ENCODE measurements at regions not wholly inside any gene's neighbourhood (a gene's known extent, or its start where the extent isn't known, plus 50 kb on each side); places are given as distances from the start of the nearest gene placed in this dataset.

DNA sequence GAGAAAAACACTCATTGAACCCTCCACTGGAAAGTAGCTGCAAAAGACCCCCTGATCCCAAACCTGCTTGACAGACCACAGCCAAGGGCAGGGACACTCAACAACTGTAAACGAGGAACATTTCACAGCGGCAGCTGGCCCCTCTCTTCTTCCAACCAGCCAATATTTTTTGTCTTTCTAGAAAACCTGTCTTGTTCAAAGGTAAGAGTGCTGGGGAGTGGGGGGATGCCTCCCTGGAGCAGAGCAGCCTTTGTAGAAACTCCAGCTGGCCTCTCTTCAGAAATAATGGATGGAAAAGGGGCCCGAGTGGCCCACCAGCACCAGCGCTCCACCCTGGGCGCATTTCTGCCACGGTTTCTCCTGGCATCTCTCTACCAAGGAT is 384.0 kb downstream of the RRAGC start:
- DNase-seq (ENCODE audit: low read depth in 2 of 3, low spot score in 1 of 3): no peak

DNA sequence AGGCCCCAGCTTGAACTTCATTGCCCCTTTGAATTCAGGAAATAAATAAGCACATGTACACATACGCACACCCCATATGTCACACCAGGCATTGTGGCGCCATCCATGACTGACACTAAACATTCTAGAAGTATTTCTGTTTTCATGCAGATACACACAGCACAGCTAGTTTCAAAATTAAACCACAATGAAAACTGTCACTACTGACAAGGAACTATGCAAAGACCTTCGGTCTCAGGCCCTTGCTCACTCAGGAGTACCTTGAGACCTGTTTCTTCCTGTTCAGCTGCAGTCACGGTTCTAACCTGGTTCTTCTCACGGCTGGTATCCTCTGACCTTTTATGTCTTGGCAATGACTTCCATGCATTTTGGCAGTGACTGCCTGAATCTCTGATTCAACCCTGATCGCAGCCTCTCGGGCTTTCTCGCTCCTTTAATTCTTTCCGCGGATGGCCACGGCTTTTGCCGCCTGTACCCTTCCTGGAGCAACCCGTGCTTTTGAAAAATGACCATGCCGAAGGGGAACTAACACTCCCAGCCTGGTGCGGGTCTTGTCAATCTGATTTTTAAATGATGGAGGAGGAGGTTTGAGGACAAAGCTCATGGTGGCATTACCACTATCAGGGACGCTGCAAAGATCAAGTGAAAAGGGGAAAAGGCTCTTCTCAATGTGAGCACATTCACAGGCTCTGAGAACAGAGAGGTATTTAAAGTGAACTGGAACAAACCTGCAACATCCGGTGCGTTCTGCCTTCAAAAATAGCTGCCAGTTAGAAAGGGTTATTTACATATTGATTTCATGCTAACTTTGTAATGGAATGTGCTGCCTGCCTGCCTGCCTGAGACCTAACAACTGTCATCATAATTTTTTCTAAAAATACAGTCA is 384.6 kb downstream of the RRAGC start:
- DNase-seq (ENCODE audit: low read depth in 2 of 3, low spot score in 1 of 3): no peak

DNA sequence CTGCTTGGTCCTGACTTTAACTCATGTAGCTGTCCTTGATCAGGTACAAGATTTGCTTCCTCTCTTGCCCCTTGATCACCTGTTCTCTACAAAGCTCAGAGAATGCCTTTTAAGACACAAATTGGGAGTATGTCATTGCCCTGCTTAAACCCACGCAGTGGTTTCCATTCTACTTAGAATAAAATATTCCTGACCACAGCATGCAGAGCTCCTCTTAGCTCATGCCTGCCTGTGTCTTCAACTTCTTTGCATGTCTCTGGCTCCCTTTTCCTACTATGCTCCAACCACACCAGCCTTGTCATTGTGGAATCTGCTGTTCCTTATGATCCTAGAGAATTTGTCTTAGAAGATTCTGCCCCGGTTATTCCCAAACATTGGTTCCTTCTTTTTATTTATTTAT is 393.1 kb downstream of the RRAGC start:
- DNase-seq (ENCODE audit: low read depth in 2 of 3, low spot score in 1 of 3): no peak

DNA sequence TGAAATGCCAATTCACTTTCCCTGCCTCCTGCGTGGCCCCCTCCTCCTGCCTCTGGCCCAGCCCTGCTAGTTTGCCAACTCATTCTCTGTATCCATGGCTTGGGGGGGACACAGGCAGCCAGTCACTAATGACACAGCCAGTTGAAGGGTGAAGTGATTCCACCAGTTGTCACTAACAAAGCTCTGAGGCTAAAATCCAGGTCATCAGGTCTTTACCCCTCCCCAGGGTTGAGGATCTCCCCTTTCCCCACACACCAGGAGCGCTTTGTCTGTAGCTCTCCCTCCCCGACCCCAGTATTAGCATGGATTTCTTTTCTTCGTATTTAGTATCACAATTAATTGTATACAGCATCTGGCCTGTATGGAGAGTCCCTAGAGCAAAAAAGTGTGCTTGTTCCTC is 394.1 kb downstream of the RRAGC start:
- no peak for DNase-seq (ENCODE audit: low read depth in 2 of 3, low spot score in 1 of 3)

DNA sequence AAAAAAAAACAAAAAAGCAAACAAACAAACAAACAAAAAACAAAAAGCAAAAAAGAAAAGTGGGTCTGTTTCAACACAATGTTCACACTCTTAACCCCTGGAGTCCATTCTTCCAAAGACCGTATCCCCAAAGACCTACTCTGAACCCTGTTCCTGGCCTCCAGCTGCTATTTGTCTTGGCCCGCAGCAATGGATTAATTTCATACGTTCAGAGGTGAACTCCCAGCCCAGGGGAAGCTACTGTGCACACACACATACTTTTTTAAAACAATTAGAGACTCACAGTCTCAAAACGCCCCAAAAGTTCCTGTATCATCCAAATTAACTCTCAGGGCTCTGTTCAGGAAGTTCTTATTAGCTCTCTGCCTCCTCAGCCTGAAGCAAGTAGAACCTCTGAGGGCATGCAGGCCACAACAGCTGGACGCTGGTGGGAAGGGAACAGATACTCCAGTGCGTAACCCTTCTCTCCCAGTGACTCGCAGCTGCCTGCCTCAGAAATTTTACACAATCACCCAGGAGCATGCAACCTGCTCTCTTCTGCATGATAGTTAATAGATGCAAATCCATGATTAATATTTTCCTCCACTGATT is 395.4 kb downstream of the RRAGC start:
- DNase-seq (ENCODE audit: low read depth in 2 of 3, low spot score in 1 of 3): no peak

DNA sequence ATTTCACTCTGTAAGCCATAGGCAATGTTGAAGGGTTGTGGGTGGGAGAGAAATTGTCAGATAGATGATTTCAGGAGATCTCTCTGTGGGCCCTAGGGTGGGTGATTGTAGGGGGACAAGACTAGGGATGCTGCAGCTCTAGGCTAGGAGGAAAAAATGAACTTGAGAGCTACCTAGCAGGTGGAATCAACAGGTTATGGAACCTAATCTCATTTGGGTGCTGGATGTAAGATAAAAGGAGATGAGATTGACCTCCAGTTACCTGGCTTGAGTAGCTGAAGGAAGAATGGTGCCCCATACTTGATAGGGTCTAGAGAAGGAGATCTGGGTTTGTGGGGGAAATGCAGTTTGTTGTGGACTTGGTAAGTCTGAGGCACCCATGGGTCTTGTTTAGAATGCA is 396.5 kb downstream of the RRAGC start:
- no peak for DNase-seq (ENCODE audit: low read depth in 2 of 3, low spot score in 1 of 3)

DNA sequence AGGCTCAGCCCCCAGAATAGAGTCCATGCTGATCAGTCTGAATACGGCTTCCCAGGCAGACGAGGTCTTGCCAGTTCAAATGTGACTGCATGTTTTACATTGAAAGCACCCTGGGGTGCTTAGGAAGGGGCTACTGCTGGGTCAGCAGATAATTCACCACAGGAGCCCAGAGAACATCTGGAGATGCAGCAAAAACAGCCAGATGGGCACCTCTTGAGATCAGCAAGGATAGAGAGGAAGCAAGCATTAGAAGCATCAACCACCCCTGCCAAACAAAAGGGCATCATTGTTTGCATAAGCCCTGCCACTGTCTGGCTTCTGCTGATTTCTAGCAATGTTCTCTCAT is 403.1 kb downstream of the RRAGC start:
- DNase-seq (ENCODE audit: low read depth in 2 of 3, low spot score in 1 of 3): no peak

DNA sequence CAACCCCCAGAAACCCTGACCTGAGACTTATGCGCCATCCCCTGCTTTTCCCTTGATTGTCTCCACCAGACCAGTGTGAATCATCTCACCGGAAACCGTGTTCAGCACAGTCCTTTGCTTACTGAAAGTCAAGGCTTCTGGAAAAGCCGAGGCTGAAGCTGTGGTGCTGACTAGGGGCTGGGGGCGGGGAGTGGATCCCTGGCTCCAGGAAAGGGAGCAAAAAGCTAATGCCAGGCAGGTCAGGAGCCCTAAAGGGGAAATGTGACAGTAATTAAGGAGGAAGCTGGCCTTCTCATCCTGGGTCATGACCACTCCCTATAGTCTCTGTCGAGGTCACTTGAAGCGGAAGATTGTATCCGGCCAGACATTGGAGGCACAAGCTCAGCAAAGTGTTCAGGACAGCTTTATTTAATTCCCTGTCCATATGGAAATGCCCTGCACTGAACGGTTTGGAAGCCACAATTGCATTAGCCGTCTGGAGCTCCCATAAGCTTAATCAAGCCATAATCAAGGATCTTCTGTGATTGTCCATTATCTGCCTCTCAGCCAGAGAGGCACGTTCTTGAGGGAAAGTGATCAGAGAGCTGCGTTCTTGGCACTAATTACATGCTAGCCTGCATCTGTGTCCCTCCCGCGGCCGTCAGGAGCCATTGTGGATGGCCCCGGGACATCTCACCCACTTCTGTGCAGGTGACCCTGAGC is 403.6 kb downstream of the RRAGC start:
- DNase-seq (ENCODE audit: low read depth in 2 of 3, low spot score in 1 of 3): no peak

DNA sequence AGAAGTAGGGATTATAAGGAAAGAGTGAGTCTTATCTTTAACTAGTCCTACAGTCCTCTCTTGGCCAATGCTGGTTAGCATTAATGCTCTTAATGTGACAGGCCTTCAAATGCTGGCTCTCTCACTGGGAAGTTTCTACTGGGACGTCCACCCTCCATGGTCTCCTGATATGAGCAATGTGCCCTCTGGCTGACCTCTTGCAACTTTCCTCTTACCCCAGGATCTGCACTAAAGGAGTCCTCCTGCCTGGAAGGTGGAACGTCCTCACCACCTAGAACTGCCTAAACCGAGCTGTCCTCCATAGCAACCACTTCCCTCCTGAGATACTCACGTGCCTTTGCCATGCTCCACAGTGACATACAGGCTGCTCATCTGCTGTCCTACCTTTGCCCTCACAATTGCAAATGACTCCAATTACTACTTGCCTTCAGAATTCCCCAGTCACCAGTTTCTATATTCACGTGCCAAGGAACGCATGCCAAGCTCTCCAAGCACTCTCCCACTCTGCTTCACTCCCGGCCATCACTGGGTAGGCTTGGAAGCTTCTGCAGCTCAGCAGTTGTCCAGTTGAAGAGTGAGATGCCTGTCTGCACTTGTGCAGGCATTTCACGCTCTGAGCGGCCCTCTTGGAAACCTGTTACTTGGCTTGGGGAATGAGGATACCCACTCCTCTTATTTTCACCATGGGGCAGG is 404.7 kb downstream of the RRAGC start:
- DNase-seq (ENCODE audit: low read depth in 2 of 3, low spot score in 1 of 3): no peak

DNA sequence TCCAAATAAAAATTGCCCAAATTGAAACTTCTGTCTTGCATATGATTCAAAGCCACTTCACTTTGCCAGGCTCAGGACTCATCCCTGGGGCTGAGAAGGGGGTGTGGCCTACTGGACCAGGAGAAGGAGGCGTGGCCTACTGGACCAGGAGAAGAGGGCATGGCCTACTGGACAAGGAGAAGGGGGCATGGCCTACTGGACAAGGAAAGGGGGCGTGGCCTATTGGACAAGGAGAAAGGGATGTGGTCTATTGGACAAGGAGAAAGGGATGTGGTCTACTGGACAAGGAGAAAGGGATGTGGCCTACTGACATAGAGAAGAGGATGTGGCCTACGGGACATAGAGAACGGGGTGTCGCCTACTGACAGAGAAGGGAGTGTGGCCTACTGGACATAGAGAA is 405.3 kb downstream of the RRAGC start:
- no peak for DNase-seq (ENCODE audit: low read depth in 2 of 3, low spot score in 1 of 3)

DNA sequence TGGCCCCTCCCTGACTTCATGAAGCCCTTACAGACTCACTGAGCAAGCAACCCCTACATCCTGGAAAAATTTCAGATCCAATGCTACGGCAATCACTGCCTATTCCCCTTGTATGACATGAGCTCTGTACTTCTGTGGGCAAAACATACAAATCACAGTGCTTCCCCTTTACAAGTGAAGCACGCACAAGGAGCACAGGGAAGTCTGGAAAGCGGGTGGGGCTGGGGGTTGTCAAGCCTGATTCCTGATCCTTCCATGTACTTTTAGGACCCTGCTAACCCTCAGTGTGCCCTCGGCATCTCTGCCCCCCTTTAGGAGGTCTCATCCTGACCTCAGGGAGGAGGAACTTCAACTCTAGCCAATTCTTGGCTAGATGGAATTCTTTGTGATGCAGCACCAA is 405.7 kb upstream of the POU3F1 start:
- DNase-seq (ENCODE audit: low read depth in 2 of 3, low spot score in 1 of 3): no peak

DNA sequence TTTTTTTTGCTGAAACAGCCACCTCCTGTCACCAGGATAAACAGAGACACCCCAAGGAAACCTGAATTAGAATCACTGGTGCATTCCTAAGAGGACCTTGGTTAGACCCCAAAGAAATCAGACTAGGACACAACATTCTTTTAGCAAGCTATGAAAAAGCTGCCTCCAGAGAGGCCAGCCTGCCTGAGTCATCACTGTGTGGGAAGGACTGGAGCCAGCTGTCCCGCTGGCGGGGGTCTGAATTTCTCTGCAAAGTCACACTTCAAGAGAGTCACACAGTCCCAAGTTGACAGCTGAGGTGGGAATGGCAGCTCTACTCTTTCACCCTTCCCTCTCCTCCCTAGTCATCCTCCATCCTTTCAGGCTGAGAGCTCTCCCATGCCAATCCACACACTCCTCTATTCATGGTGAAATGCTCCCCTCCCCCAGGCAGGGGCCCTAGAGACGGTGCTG is 405.0 kb upstream of the POU3F1 start:
- no peak for DNase-seq (ENCODE audit: low read depth in 2 of 3, low spot score in 1 of 3)

DNA sequence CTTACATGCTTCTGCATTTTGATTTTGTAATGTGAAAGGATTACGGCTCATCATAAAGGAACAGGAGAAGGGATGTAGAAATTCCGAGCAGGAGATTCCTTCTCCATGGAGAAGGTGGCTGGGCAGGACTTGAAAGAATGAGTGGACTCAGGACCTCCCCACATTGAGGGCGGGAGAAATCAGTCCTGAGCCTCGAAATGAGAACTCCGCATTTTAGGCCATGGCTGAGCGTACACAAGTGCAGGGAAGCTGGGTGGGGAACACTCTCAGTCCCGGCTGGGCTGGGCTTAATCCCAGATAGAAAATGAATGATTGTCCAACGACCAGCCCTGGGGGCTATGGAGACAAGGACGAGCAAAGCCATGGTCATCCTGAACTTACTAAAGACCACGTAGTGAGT is 402.3 kb upstream of the POU3F1 start:
- no peak for DNase-seq (ENCODE audit: low read depth in 2 of 3, low spot score in 1 of 3)

DNA sequence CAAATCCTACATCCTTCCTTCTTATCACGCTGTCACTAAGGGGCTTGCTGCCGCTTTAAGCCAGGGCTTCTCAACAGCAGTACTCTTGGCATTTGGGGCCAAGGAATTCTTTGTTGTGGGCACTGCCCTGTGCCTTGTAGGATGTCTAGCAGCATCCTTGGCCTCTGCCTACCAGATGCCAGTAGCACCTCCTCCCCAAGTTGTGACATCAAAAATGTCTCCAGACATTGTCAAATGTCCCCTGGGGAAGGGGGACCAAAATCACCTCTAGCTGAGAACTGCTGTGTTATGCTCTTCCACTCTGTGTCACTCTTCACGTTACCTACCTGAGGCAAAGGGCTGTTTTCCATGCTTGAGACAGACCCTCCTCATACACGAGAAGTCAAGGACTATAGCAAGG is 400.3 kb upstream of the POU3F1 start:
- no peak for DNase-seq (ENCODE audit: low read depth in 2 of 3, low spot score in 1 of 3)

DNA sequence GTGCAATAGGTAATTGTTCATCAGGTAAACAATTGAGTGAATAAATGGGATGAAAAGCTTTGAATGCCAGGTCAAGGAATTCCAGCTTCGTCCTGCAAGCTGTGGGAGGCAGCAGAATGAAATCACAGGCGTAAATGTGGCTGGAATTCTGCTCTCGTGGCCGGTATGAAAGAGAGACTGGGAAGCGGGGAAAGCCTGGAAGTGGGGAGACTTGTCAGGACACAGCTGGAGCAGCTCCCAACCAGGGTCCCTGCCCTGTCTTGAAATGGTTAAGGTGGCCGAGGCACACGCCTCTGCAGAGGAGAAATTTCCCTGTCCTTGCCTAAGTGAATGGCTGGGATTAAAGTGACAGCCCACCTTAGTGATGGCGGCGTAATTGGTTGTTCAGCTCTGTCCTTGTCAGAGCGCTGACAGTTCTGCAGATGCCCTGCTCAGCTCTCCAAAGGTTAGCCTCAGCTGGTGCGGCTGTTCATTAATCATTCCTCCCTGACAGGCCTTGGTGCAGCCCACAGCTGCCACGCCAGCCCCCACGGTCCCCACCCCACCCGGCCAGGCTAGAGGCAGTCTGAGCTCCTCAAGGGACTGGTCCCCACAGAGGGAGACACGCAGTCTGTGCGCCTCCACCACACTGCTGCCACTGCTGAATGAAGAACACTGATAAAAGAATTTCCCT is 398.3 kb upstream of the POU3F1 start:
- no peak for DNase-seq (ENCODE audit: low read depth in 2 of 3, low spot score in 1 of 3)

DNA sequence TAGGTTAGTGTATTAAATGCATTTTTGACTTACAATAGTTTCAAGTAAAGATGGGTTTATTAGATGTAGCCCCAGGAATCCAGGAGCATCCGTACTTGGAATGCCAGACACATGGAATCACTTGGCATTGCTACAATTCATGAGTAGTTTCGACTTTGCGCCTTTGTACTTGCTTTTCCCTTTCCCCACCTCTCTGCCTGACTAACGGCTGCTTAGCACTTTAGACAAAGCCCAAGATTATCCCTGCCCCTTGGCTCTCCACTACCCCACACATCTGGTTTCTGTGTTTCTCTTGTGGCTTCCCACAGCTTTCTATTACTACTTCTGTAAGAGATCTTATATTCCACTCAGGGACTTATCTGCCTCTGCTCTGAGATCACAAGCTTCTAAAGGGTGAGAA is 397.7 kb upstream of the POU3F1 start:
- no peak for DNase-seq (ENCODE audit: low read depth in 2 of 3, low spot score in 1 of 3)

DNA sequence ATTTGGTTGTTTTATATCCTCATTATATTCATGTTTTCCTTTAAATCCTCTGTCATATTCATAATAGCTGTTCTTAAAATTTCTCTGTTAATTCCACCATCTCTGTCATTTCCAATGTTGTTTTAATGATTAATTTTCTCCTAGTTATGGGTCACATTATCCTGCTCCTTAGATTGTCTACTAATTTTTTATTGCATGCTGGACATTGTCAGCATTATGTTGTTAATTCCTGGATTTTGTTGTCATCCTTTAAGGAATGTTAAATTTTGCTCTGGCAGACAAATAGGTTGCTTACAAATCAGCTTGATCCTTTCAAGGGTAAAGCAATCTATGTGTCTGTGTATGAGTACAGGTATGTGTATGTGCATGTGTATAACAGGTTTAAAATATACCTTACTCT is 393.8 kb upstream of the POU3F1 start:
- no peak for DNase-seq (ENCODE audit: low read depth in 2 of 3, low spot score in 1 of 3)

DNA sequence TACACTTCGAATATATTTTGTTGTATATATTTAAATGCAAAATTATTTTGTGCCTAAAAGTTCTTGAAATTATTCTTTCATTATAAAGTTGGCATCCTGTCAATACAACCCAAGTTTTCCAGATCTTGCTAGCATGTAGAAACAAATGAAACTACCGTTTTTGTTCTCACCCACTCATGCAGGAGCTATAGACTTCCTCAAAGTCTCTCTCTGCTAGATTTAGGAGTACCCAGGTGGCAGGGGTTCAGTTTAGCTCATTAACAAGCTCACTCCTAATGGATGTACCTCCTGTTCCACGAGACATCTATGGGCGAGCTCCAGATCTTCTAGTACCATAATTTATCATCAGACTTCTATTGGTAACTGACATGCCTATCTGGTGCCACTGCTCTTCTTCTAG is 390.2 kb upstream of the POU3F1 start:
- no peak for DNase-seq (ENCODE audit: low read depth in 2 of 3, low spot score in 1 of 3)

DNA sequence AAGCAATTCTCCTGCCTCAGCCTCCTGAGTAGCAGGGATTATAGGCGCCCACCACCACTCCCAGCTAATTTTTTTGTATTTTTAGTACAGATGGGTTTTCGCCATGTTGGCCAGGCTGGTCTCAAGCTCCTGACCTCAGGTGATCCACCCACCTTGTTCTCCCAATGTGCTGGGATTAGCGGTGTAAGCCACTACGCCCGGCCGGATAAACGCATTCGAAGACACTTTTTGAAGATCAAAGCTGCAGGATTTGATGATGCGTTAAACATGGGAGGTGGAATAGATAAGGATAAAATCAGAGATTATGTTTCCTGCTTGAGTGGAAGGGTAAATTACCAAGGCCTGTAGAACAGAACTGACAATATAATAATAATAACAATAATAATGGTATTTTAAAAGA is 389.4 kb upstream of the POU3F1 start:
- DNase-seq (ENCODE audit: low read depth in 2 of 3, low spot score in 1 of 3): no peak

DNA sequence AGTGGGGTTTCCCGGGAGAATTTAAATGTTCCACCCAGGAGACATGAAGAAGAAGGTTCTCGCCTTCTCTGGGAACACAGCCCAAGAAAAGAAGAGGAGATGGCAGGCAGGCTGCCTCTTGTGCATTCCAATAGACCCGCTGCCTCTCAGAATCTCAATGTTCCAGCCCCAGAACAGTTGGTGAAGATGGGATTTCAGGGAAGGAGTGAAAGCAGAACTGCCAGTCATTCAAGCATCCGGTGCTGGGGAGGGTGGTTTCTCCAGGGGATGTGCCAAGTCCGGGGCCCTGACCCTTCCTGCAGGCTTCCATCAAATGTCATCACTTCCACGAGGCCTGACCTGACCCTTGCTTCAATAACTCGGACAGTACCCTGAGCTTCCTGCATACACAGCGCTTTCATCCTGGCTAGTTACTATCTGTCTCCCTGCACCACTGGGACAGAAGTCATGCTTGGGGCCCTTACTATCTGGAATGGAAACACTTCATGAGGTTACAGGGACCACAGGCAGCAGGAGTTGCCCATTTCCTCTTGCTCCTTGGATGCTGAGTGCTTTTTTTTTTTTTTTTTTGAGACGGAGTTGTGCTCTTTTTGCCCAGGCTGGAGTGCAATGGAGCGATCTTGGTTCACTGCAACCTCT is 386.6 kb upstream of the POU3F1 start:
- DNase-seq (ENCODE audit: low read depth in 2 of 3, low spot score in 1 of 3): no peak

All from stimulated activated CD4-positive, alpha-beta T cell treated with anti-CD3 and anti-CD28 coated beads, Interleukin-12 subunit alpha, Interleukin-12 subunit beta, amount 100 ng/mL, for 48 hours (primary cell).